ENCODE measurements at regions not wholly inside any gene's neighbourhood (a gene's known extent, or its start where the extent isn't known, plus 50 kb on each side); places are given as distances from the start of the nearest gene placed in this dataset.

DNA sequence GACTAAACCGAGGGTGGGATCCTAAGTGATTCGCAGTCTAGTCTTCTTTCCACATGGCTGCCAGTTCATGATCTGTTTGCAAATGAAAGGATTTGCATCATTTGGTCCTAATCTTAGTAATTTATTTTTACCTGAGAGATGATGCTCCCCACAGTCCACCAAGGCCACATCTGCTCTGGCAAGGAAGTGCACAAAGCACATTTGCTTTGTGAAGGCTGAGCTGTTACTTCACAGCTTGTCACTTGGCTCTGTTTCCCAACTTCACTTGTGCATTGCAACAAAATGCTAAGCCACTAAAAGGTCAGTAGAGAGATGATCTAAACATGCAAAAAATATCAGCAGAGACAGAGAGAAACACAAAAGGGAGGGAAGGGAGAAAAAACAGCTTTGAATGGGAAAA is 128.5 kb upstream of the VLDLR start:
- TF ChIP-seq ZNF155 (tag by site-specific recombination; IDR thresholded peaks at IDR 0.05): no peak
- TF ChIP-seq, protein P1, sequence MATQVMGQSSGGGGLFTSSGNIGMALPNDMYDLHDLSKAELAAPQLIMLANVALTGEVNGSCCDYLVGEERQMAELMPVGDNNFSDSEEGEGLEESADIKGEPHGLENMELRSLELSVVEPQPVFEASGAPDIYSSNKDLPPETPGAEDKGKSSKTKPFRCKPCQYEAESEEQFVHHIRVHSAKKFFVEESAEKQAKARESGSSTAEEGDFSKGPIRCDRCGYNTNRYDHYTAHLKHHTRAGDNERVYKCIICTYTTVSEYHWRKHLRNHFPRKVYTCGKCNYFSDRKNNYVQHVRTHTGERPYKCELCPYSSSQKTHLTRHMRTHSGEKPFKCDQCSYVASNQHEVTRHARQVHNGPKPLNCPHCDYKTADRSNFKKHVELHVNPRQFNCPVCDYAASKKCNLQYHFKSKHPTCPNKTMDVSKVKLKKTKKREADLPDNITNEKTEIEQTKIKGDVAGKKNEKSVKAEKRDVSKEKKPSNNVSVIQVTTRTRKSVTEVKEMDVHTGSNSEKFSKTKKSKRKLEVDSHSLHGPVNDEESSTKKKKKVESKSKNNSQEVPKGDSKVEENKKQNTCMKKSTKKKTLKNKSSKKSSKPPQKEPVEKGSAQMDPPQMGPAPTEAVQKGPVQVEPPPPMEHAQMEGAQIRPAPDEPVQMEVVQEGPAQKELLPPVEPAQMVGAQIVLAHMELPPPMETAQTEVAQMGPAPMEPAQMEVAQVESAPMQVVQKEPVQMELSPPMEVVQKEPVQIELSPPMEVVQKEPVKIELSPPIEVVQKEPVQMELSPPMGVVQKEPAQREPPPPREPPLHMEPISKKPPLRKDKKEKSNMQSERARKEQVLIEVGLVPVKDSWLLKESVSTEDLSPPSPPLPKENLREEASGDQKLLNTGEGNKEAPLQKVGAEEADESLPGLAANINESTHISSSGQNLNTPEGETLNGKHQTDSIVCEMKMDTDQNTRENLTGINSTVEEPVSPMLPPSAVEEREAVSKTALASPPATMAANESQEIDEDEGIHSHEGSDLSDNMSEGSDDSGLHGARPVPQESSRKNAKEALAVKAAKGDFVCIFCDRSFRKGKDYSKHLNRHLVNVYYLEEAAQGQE (tag by site-specific recombination; IDR thresholded peaks at IDR 0.05): no peak
- TF ChIP-seq, protein P2, sequence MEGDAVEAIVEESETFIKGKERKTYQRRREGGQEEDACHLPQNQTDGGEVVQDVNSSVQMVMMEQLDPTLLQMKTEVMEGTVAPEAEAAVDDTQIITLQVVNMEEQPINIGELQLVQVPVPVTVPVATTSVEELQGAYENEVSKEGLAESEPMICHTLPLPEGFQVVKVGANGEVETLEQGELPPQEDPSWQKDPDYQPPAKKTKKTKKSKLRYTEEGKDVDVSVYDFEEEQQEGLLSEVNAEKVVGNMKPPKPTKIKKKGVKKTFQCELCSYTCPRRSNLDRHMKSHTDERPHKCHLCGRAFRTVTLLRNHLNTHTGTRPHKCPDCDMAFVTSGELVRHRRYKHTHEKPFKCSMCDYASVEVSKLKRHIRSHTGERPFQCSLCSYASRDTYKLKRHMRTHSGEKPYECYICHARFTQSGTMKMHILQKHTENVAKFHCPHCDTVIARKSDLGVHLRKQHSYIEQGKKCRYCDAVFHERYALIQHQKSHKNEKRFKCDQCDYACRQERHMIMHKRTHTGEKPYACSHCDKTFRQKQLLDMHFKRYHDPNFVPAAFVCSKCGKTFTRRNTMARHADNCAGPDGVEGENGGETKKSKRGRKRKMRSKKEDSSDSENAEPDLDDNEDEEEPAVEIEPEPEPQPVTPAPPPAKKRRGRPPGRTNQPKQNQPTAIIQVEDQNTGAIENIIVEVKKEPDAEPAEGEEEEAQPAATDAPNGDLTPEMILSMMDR (tag by site-specific recombination; IDR thresholded peaks at IDR 0.05): no peak
- no peak for TF ChIP-seq ZFP69B (tag by site-specific recombination; IDR thresholded peaks at IDR 0.05)
- no peak for TF ChIP-seq ZNF184 (tag by site-specific recombination; IDR thresholded peaks at IDR 0.05)
- no peak for TF ChIP-seq TCF7L2 (IDR thresholded peaks at IDR 0.05; ENCODE audit: borderline replicate concordance, low read depth, low read length)
- TF ChIP-seq BCL11A (tag by site-specific recombination; IDR thresholded peaks at IDR 0.05; ENCODE audit: low read depth): no peak
- TF ChIP-seq ZBTB7A (tag by site-specific recombination; IDR thresholded peaks at IDR 0.05; ENCODE audit: low read depth): no peak
